ENCODE measurements at regions not wholly inside any gene's neighbourhood (a gene's known extent, or its start where the extent isn't known, plus 50 kb on each side); places are given as distances from the start of the nearest gene placed in this dataset.

- H3K9ac ChIP-seq (ENCODE audit: extremely low read depth, insufficient read length, low read length): no peak overlapping the region
- H4K20me1 ChIP-seq (ENCODE audit: control insufficient read depth, insufficient read depth, insufficient read length): no peaks in the 10 kb centered on the region
- H4K91ac ChIP-seq (ENCODE audit: insufficient read length, low read depth, low read length): no peak overlapping the region
- TF ChIP-seq CTCF (conservative IDR thresholded peaks at IDR 0.05): no peak
- H2AFZ ChIP-seq (ENCODE audit: low read length): no peak overlapping the region
- no peak overlapping the region for H2BK20ac ChIP-seq (ENCODE audit: low read depth, low read length, poor library complexity, severe bottlenecking)
- no peak overlapping the region for H3T11ph ChIP-seq (ENCODE audit: low read length)
- Mint-ChIP-seq H3K9me3 (no peaks in the 10 kb centered on the region), H3K36me3 (ENCODE audit: insufficient read depth in 1 of 3, low read depth in 3 of 3) (no peaks in the 10 kb centered on the region), H3K4me1 (no peaks in the 10 kb centered on the region), H3K4me3 (no peak overlapping the region), H3K27ac (no peak overlapping the region), H3K27me3 (ENCODE audit: low read depth) (peaks cover 2% of the 10 kb centered on the region; the same call in 1 of the 2 replicates)
- H3K18ac ChIP-seq (ENCODE audit: insufficient read length, low read depth, low read length): no peak overlapping the region
- no peaks in the 10 kb centered on the region for H3K9me3 ChIP-seq (ENCODE audit: control insufficient read depth, low read depth, low read length)
- H2BK120ac ChIP-seq (ENCODE audit: low read depth, low read length, poor library complexity, severe bottlenecking): no peak overlapping the region
- no peaks in the 10 kb centered on the region for H3K23me2 ChIP-seq (ENCODE audit: insufficient read length, low read depth, low read length, poor library complexity, severe bottlenecking)
- H4K8ac ChIP-seq (replicated peaks; ENCODE audit: insufficient read length, low read depth, low read length): no peak overlapping the region
- H2BK12ac ChIP-seq (ENCODE audit: insufficient read length, low read depth, low read length): no peak overlapping the region
- no peak overlapping the region for H3K4ac ChIP-seq (ENCODE audit: low read depth, low read length)
- no peak overlapping the region for H3K4me2 ChIP-seq (ENCODE audit: insufficient read depth, insufficient read length, low read length)
- H2AK5ac ChIP-seq (ENCODE audit: insufficient read length, low read length): no peak overlapping the region
- DNase-seq: no peak
- H4K5ac ChIP-seq (ENCODE audit: insufficient read length, low read depth, low read length): no peak overlapping the region
- WGBS (ENCODE audit: extremely low coverage, insufficient read length, low lambda C conversion rate): no CpG with 5 or more reads among the region's 3 CpGs
- H2BK15ac ChIP-seq (ENCODE audit: low read depth, low read length): no peak overlapping the region
- H3K27me3 ChIP-seq (ENCODE audit: insufficient read depth, low read length): no peaks in the 10 kb centered on the region
- H3K4me1 ChIP-seq (ENCODE audit: insufficient read depth, low read length): no peaks in the 10 kb centered on the region
- H2BK5ac ChIP-seq (ENCODE audit: insufficient read length, low read length): no peak overlapping the region
- no peak overlapping the region for H3K56ac ChIP-seq (ENCODE audit: insufficient read length, low read depth, low read length)
- no peak overlapping the region for H3K27ac ChIP-seq (ENCODE audit: insufficient read length, low read depth, low read length)
- H3K14ac ChIP-seq (ENCODE audit: insufficient read depth, low read length): no peak overlapping the region
- H3K79me1 ChIP-seq (ENCODE audit: insufficient read depth, low read depth, low read length, poor library complexity, severe bottlenecking): no peaks in the 10 kb centered on the region
- no peaks in the 10 kb centered on the region for H3K79me2 ChIP-seq (ENCODE audit: insufficient read depth, low read length)
- no peak overlapping the region for H3K23ac ChIP-seq (ENCODE audit: insufficient read length, low read depth, low read length)
Measured at GRCh38 chr2:19642501-19642900, 259.3 kb downstream of the TTC32 start.

All from H9 (cell line).